Sigmoid colon (tissue), 6 donors: ENCODE measurements at regions not wholly inside any gene's neighbourhood (a gene's known extent, or its start where the extent isn't known, plus 50 kb on each side); places are given as distances from the start of the nearest gene placed in this dataset.

Experiments used
- DNase-seq: peaks from one replicate; pipeline ENCODE4 v3.0.0-alpha.2; 2019
- H3K27ac ChIP-seq, 4 donors: fragments of 200-600 bp; sonication (generic); one replicate each; pipeline ENCODE4 v1.5.1; 2016 to 2019; ENCODE audit warnings: mild to moderate bottlenecking in 1 of 4
- H3K27me3 ChIP-seq, 3 donors: fragments of 200-600 bp; sonication (generic); one replicate each; pipeline ENCODE4 v1.5.1; 2019; ENCODE audit warnings: mild to moderate bottlenecking in 1 of 3
- H3K36me3 ChIP-seq, 4 donors: fragments of 200-600 bp; sonication (generic); one replicate each; pipeline ENCODE4 v1.5.1; 2016 to 2019
- H3K4me1 ChIP-seq, 4 donors: fragments of 200-600 bp; sonication (generic); one replicate each; pipeline ENCODE4 v1.5.1; 2017 to 2019
- H3K4me3 ChIP-seq, 4 donors: fragments of 200-600 bp; sonication (generic); one replicate each; pipeline ENCODE4 v1.5.1; 2017 to 2019; ENCODE audit warnings: mild to moderate bottlenecking in 2 of 4, moderate library complexity in 1 of 4
- H3K9me3 ChIP-seq, 4 donors: fragments of 200-600 bp in 3 of 4; sonication (generic) in 3 of 4; one replicate each; pipeline versions ENCODE4 v1.5.1 to v1.6.1; 2013 to 2019
- CTCF ChIP-seq, 4 experiments: fragments of 450-650 bp in 3 of 4; fragments of 200-600 bp in 1 of 4; IDR thresholded peaks; one replicate each; pipeline ENCODE4 v1.5.1; 2016 to 2019; ENCODE audit warnings: antibody characterized with exemption in 4 of 4, mild to moderate bottlenecking in 3 of 4, moderate library complexity in 2 of 4
- POLR2A ChIP-seq, 2 donors: fragments of 450-650 bp; IDR thresholded peaks; one replicate each; pipeline ENCODE4 v1.6.1; 2016; ENCODE audit warnings: antibody characterized with exemption in 2 of 2, mild to moderate bottlenecking in 2 of 2, moderate library complexity in 2 of 2
- WGBS, 2 donors: extraction: QIAGEN DNeasy Blood & Tissue Kit; methylation state at CpG; one replicate each; pipeline ENCODE4 v1.1.7; 2013; 5-methylcytosine and 5-hydroxymethylcytosine counted together
- intact Hi-C: fragments of 100-400 bp; cut with DNase I; formaldehyde crosslinking; loops from one replicate; pipeline ENCODE4 v1.15.1; 2023
- donor health status: healthy with polysubstance abuse.
- donor health status: healthy.

DNA sequence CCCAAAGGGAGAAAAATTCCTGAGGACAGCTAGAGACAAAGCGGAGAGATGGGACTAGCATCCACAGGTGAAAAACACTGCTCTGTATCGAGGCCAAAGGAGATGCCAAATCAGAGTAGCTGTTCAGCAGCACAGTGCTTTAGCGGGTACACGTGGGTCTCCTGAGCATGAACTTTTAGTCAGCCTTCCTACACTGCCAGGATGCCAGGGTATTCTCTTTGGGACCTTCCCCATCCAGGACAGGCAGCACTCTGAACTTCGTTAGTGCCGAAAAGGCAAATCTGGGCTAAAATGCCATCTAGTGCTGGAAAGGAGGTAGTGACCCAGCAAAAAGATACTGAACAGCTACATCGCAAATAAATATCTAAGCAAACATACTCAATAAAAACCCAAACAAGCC is 64.9 kb downstream of the C6orf58 start:
- TF ChIP-seq POLR2A (IDR thresholded peaks at IDR 0.05) (no peak), CTCF (IDR thresholded peaks at IDR 0.05) (peak in 2 of 4 experiments; percentile 23 to 37)
- DNase-seq: no peak
- Histone ChIP-seq H3K36me3 (no peaks in the 10 kb centered on the region), H3K9me3 (no peaks in the 10 kb centered on the region), H3K4me1 (no peaks in the 10 kb centered on the region), H3K4me3 (no peak overlapping the region), H3K27me3 (no peaks in the 10 kb centered on the region), H3K27ac (no peak overlapping the region)
- intact Hi-C loops: no loop called here
- 33 to 38% methylated on average over 7 of the region's 7 CpGs for WGBS, 2 donors
